Smooth muscle cell (in vitro differentiated cells): ENCODE measurements at regions not wholly inside any gene's neighbourhood (a gene's known extent, or its start where the extent isn't known, plus 50 kb on each side); places are given as distances from the start of the nearest gene placed in this dataset.

ENCODE experiments used
- DNase-seq: peaks from one replicate; lab custom pipeline; 2025; ENCODE audit not compliant: unreplicated experiment; lab: John Stamatoyannopoulos, UW
- H2AFZ ChIP-seq: fragments of 200-600 bp; sonication (generic); 2 replicates; pipeline ENCODE4 v1.6.0; 2016; ENCODE audit warnings: antibody characterized with exemption, low read depth, mild to moderate bottlenecking
- H3F3A ChIP-seq: fragments of 200-600 bp; sonication (generic); 2 replicates; pipeline ENCODE4 v1.6.0; 2017; ENCODE audit warnings: antibody characterized with exemption, low read depth
- H3K27ac ChIP-seq: fragments of 200-600 bp; sonication (generic); 2 replicates; pipeline ENCODE4 v1.5.1; 2016; ENCODE audit warnings: low read depth, mild to moderate bottlenecking
- H3K27me3 ChIP-seq: fragments of 200-600 bp; sonication (generic); 2 replicates; pipeline ENCODE4 v1.6.1; 2016; ENCODE audit warnings: low read depth, mild to moderate bottlenecking
- H3K36me3 ChIP-seq: fragments of 200-600 bp; sonication (generic); 2 replicates; pipeline ENCODE4 v1.5.1; 2016; ENCODE audit warnings: low read depth
- H3K4me1 ChIP-seq: fragments of 200-600 bp; sonication (generic); 2 replicates; pipeline ENCODE4 v1.5.1; 2016; ENCODE audit warnings: low read depth
- H3K4me2 ChIP-seq: fragments of 200-600 bp; sonication (generic); 2 replicates; pipeline ENCODE4 v1.6.0; 2016; ENCODE audit warnings: mild to moderate bottlenecking
- H3K4me3 ChIP-seq: fragments of 200-600 bp; sonication (generic); 2 replicates; pipeline ENCODE4 v1.5.1; 2016; ENCODE audit warnings: mild to moderate bottlenecking
- H3K79me2 ChIP-seq: fragments of 200-600 bp; sonication (generic); 2 replicates; pipeline ENCODE4 v1.6.0; 2016; ENCODE audit warnings: low read depth, mild to moderate bottlenecking
- H3K9ac ChIP-seq: fragments of 200-600 bp; sonication (generic); 2 replicates; pipeline ENCODE4 v1.6.0; 2016; ENCODE audit warnings: low read depth
- H3K9me3 ChIP-seq: fragments of 200-600 bp; sonication (generic); replicated peaks from 2 replicates; pipeline ENCODE4 v1.5.1; 2016; ENCODE audit warnings: low read depth
- H4K20me1 ChIP-seq: fragments of 200-600 bp; sonication (generic); 2 replicates; pipeline ENCODE4 v1.6.0; 2016; ENCODE audit warnings: low read depth
- CTCF ChIP-seq: fragments of 200-600 bp; sonication (generic); IDR thresholded peaks from 2 replicates; pipeline ENCODE4 v1.5.1; 2017; ENCODE audit warnings: borderline replicate concordance, mild to moderate bottlenecking, antibody characterized with exemption; ENCODE audit not compliant: insufficient read depth, poor library complexity, severe bottlenecking
- WGBS: methylation state at CpG from one replicate; pipeline ENCODE4 v1.1.7; 2016; ENCODE audit warnings: low lambda C conversion rate; 5-methylcytosine and 5-hydroxymethylcytosine counted together

GRCh38 chr2:33925311-33925710 is 326.2 kb upstream of the FAM98A start:
- 78% methylated on average over 1 of the region's 1 CpG for WGBS
- H3K4me3 ChIP-seq: no peak overlapping the region

DNA sequence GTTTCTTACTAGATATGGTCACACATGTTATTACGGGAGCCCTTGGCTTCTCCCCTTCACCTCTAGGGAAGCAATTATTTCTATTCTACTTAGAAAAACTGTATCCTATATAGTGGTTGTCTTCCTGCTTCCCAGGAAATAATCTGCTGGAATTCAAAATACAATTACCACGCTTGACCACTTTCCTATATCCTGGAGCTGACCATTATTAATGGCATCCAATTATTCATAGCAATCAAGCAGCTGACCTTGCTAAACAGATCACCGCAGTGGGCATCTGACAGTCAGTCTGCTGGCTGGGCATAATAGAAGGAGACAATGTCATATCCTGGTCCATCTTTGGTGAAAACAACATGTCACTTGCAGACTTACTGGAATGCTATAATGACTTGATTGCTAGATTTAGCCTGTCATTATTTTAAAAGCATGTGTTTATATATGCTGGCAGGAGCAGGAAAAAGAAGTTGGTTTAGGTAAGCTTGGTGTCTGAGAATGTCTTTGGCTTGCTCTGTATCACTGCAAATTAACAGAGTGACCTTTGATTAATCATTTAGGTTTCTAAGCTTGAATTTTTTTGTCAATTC is 325.6 kb upstream of the FAM98A start:
- no peak overlapping the region for H3K27ac ChIP-seq
- H4K20me1 ChIP-seq: no peaks in the 10 kb centered on the region
- H3K4me2 ChIP-seq: no peak overlapping the region
- no peak overlapping the region for H3K9ac ChIP-seq
- no peak overlapping the region for H3K4me3 ChIP-seq
- H3F3A ChIP-seq: no peaks in the 10 kb centered on the region
- no peak for DNase-seq
- H2AFZ ChIP-seq: no peak overlapping the region
- no peaks in the 10 kb centered on the region for H3K27me3 ChIP-seq
- TF ChIP-seq CTCF: no peak
- 75% methylated on average over 3 of the region's 3 CpGs for WGBS
- no peaks in the 10 kb centered on the region for H3K79me2 ChIP-seq
- no peaks in the 10 kb centered on the region for H3K36me3 ChIP-seq
- no peaks in the 10 kb centered on the region for H3K4me1 ChIP-seq
- H3K9me3 ChIP-seq: no peaks in the 10 kb centered on the region

More at GRCh38 chr2:33925311-33925710, 326.2 kb upstream of the FAM98A start:
- Histone ChIP-seq H3K27me3 (no peaks in the 10 kb centered on the region), H4K20me1 (no peaks in the 10 kb centered on the region), H3K36me3 (no peaks in the 10 kb centered on the region), H2AFZ (no peak overlapping the region), H3K4me1 (no peaks in the 10 kb centered on the region), H3K27ac (no peak overlapping the region), H3K79me2 (no peaks in the 10 kb centered on the region), H3K4me2 (no peak overlapping the region), H3K9ac (no peak overlapping the region), H3K9me3 (no peaks in the 10 kb centered on the region), H3F3A (no peaks in the 10 kb centered on the region)
- TF ChIP-seq CTCF: no peak
- DNase-seq: no peak

- Histone ChIP-seq H3K27me3 (no peaks in the 10 kb centered on the region), H3K36me3 (no peaks in the 10 kb centered on the region), H3K9ac (no peak overlapping the region), H2AFZ (no peak overlapping the region), H3K9me3 (no peaks in the 10 kb centered on the region), H3K4me2 (no peak overlapping the region), H4K20me1 (no peaks in the 10 kb centered on the region), H3K4me1 (no peaks in the 10 kb centered on the region), H3F3A (no peaks in the 10 kb centered on the region), H3K79me2 (no peaks in the 10 kb centered on the region), H3K4me3 (no peak overlapping the region), H3K27ac (no peak overlapping the region)
- no peak for TF ChIP-seq CTCF
- DNase-seq: no peak
- 88% methylated on average over 4 of the region's 4 CpGs for WGBS
Observed at GRCh38 chr2:33917252-33917651, 318.2 kb upstream of the FAM98A start.

- WGBS: 76% methylated on average over 1 of the region's 1 CpG
- no peak overlapping the region for H3K4me2 ChIP-seq
- no peaks in the 10 kb centered on the region for H3K79me2 ChIP-seq
- no peaks in the 10 kb centered on the region for H3K9me3 ChIP-seq
- no peak overlapping the region for H3K27ac ChIP-seq
- H4K20me1 ChIP-seq: no peaks in the 10 kb centered on the region
- H3K36me3 ChIP-seq: no peaks in the 10 kb centered on the region
- no peaks in the 10 kb centered on the region for H3F3A ChIP-seq
- no peak overlapping the region for H3K9ac ChIP-seq
- TF ChIP-seq CTCF: no peak
- no peak for DNase-seq
- H2AFZ ChIP-seq: no peak overlapping the region
- H3K4me3 ChIP-seq: no peak overlapping the region
- no peaks in the 10 kb centered on the region for H3K27me3 ChIP-seq
- no peaks in the 10 kb centered on the region for H3K4me1 ChIP-seq
Observed at GRCh38 chr2:33913071-33913616, 314.0 kb upstream of the FAM98A start.
